Nephron (organoid): ENCODE measurements at regions not wholly inside any gene's neighbourhood (a gene's known extent, or its start where the extent isn't known, plus 50 kb on each side); places are given as distances from the start of the nearest gene placed in this dataset.

ENCODE experiments used
- H3K27ac Mint-ChIP-seq, 3 experiments: 2 replicates each; pipeline ENCODE4 v1.8.0; 2020; ENCODE audit warnings: mixed read lengths in 3 of 3, mild to moderate bottlenecking in 2 of 3, moderate library complexity in 1 of 3
- H3K27me3 Mint-ChIP-seq: 2 replicates; pipeline ENCODE4 v1.8.0; 2021; ENCODE audit warnings: low read depth, mild to moderate bottlenecking, moderate library complexity, mixed read lengths
- H3K36me3 Mint-ChIP-seq: 2 replicates; pipeline ENCODE4 v1.8.0; 2020; ENCODE audit warnings: low read depth, mixed read lengths
- H3K4me1 Mint-ChIP-seq: 2 replicates; pipeline ENCODE4 v1.8.0; 2020; ENCODE audit warnings: mixed read lengths
- H3K4me3 Mint-ChIP-seq, 3 experiments: 2 replicates each; pipeline ENCODE4 v1.8.0; 2020; ENCODE audit warnings: mild to moderate bottlenecking in 3 of 3, mixed read lengths in 3 of 3, moderate library complexity in 2 of 3
- H3K9me3 Mint-ChIP-seq: 2 replicates; pipeline ENCODE4 v1.8.0; 2020; ENCODE audit warnings: mixed read lengths
- CTCF ChIP-seq, 3 experiments: fragments of 200-600 bp; sonication (generic); IDR thresholded peaks; one replicate each; pipeline ENCODE4 v1.5.0; 2021; ENCODE audit warnings: antibody characterized with exemption in 3 of 3; ENCODE audit not compliant: unreplicated experiment in 3 of 3

- Mint-ChIP-seq H3K27me3 (no peaks in the 10 kb centered on the region), H3K27ac (peak overlapping the region; percentile 78 to 97 (median 92)), H3K4me3 (no peak overlapping the region), H3K4me1 (peaks cover 76% of the 10 kb centered on the region), H3K36me3 (no peaks in the 10 kb centered on the region), H3K9me3 (no peaks in the 10 kb centered on the region)
- no peak for TF ChIP-seq CTCF (IDR thresholded peaks at IDR 0.05; ENCODE audit: unreplicated experiment in 3 of 3)
Measured at GRCh38 chrX:118220509-118220908, 103.9 kb upstream of the KLHL13 start.

- H3K4me3 Mint-ChIP-seq = peak overlapping the region in 1 of 3 experiments; percentile 36
- peak overlapping the region; percentile 78 to 97 (median 92) for H3K27ac Mint-ChIP-seq
- no peak for TF ChIP-seq CTCF (IDR thresholded peaks at IDR 0.05; ENCODE audit: unreplicated experiment in 3 of 3)
- H3K36me3 Mint-ChIP-seq = no peaks in the 10 kb centered on the region
- peaks cover 76% of the 10 kb centered on the region for H3K4me1 Mint-ChIP-seq
- H3K9me3 Mint-ChIP-seq = no peaks in the 10 kb centered on the region
- H3K27me3 Mint-ChIP-seq = no peaks in the 10 kb centered on the region
Measured at GRCh38 chrX:118221270-118221669, 104.7 kb upstream of the KLHL13 start.

GRCh38 chrX:118221733-118222132 lies 105.1 kb upstream of the KLHL13 start:
- no peaks in the 10 kb centered on the region for H3K27me3 Mint-ChIP-seq
- H3K4me1 Mint-ChIP-seq = peaks cover 73% of the 10 kb centered on the region
- no peak for TF ChIP-seq CTCF (IDR thresholded peaks at IDR 0.05; ENCODE audit: unreplicated experiment in 3 of 3)
- H3K27ac Mint-ChIP-seq = peak overlapping the region; percentile 77 to 97 (median 92)
- H3K36me3 Mint-ChIP-seq = no peaks in the 10 kb centered on the region
- no peaks in the 10 kb centered on the region for H3K9me3 Mint-ChIP-seq
- no peak overlapping the region for H3K4me3 Mint-ChIP-seq

GRCh38 chrX:118222421-118222820 lies 105.8 kb upstream of the KLHL13 start:
- H3K4me1 Mint-ChIP-seq = peaks cover 70% of the 10 kb centered on the region
- peak overlapping the region; percentile 47 to 97 (median 81) for H3K27ac Mint-ChIP-seq
- no peak for TF ChIP-seq CTCF (IDR thresholded peaks at IDR 0.05; ENCODE audit: unreplicated experiment in 3 of 3)
- no peaks in the 10 kb centered on the region for H3K27me3 Mint-ChIP-seq
- no peaks in the 10 kb centered on the region for H3K36me3 Mint-ChIP-seq
- H3K4me3 Mint-ChIP-seq = no peak overlapping the region
- H3K9me3 Mint-ChIP-seq = no peaks in the 10 kb centered on the region

GRCh38 chrX:118225711-118226428 lies 109.3 kb upstream of the KLHL13 start:
- no peaks in the 10 kb centered on the region for H3K27me3 Mint-ChIP-seq
- peak overlapping the region; percentile 56 to 80 (median 78) for H3K27ac Mint-ChIP-seq
- no peak overlapping the region for H3K4me3 Mint-ChIP-seq
- H3K9me3 Mint-ChIP-seq = no peaks in the 10 kb centered on the region
- peaks cover 62% of the 10 kb centered on the region for H3K4me1 Mint-ChIP-seq
- H3K36me3 Mint-ChIP-seq = no peaks in the 10 kb centered on the region
- peak; percentile 48 to 65 (median 62) for TF ChIP-seq CTCF (IDR thresholded peaks at IDR 0.05; ENCODE audit: unreplicated experiment in 3 of 3)

- H3K4me1 Mint-ChIP-seq = peaks cover 44% of the 10 kb centered on the region
- no peak overlapping the region for H3K4me3 Mint-ChIP-seq
- no peaks in the 10 kb centered on the region for H3K36me3 Mint-ChIP-seq
- no peak for TF ChIP-seq CTCF (IDR thresholded peaks at IDR 0.05; ENCODE audit: unreplicated experiment in 3 of 3)
- H3K27ac Mint-ChIP-seq = peak overlapping the region in 2 of 3 experiments; percentile 48 to 81
- H3K27me3 Mint-ChIP-seq = no peaks in the 10 kb centered on the region
- H3K9me3 Mint-ChIP-seq = no peaks in the 10 kb centered on the region
Measured at GRCh38 chrX:118228041-118228440, 111.4 kb upstream of the KLHL13 start.
